ENCODE measurements at regions not wholly inside any gene's neighbourhood (a gene's known extent, or its start where the extent isn't known, plus 50 kb on each side); places are given as distances from the start of the nearest gene placed in this dataset.

GRCh38 chr7:153939177-153939576 is 113.0 kb upstream of the DPP6 start:
- no peak overlapping the region for H3K4me3 ChIP-seq
- intact Hi-C loops (cut with DNase I; ENCODE audit: low total_unique reads) (no loop called here), in situ Hi-C loops (cut with MboI; ENCODE audit: low pct_ligation_motif_present in 1 of 4, low pct_unique_long_range_greater_than_20kb in 1 of 4, low sequenced_read_pairs in 3 of 4) (no loop called here)
- H3K36me3 ChIP-seq = no peaks in the 10 kb centered on the region
- H3K27me3 ChIP-seq = no peaks in the 10 kb centered on the region
- DNase-seq = no peak
- no peaks in the 10 kb centered on the region for H3K4me1 ChIP-seq
- no peaks in the 10 kb centered on the region for H3K9me3 ChIP-seq
- TF ChIP-seq EP300 (IDR thresholded peaks at IDR 0.05; ENCODE audit: low read depth) (no peak), POLR2AphosphoS5 (IDR thresholded peaks at IDR 0.05) (no peak), POLR2A (IDR thresholded peaks at IDR 0.05) (no peak), CTCF (IDR thresholded peaks at IDR 0.05) (no peak)
- WGBS, 2 donors (ENCODE audit: low coverage in 1 of 2) = 52 to 54% methylated on average over 5 of the region's 5 CpGs
- no peak overlapping the region for H3K27ac ChIP-seq

- DNase-seq = no peak
- intact Hi-C loops (cut with DNase I; ENCODE audit: low total_unique reads) = no loop called here
- H3K27me3 ChIP-seq = no peaks in the 10 kb centered on the region
- whole genome bisulfite sequencing, 2 donors (ENCODE audit: low coverage in 1 of 2) = 80 to 83% methylated on average over 2 to 3 of the region's 3 CpGs
- H3K4me1 ChIP-seq = no peaks in the 10 kb centered on the region
- no peak overlapping the region for H3K27ac ChIP-seq
- no peak overlapping the region for H3K4me3 ChIP-seq
- H3K36me3 ChIP-seq = no peaks in the 10 kb centered on the region
- TF ChIP-seq POLR2A (IDR thresholded peaks at IDR 0.05) = no peak
- no peak for TF ChIP-seq POLR2AphosphoS5 (IDR thresholded peaks at IDR 0.05)
- in situ Hi-C loops (cut with MboI; ENCODE audit: low pct_ligation_motif_present in 1 of 4, low pct_unique_long_range_greater_than_20kb in 1 of 4, low sequenced_read_pairs in 3 of 4) = no loop called here
- H3K9me3 ChIP-seq = no peaks in the 10 kb centered on the region
Observed at GRCh38 chr7:153939654-153940053, 112.5 kb upstream of the DPP6 start.

- Histone ChIP-seq H3K4me3 (no peak overlapping the region), H3K27me3 (no peaks in the 10 kb centered on the region), H3K4me1 (no peaks in the 10 kb centered on the region), H3K36me3 (no peaks in the 10 kb centered on the region), H3K9me3 (no peaks in the 10 kb centered on the region), H3K27ac (no peak overlapping the region)
- DNase-seq = no peak
- intact Hi-C loops (cut with DNase I; ENCODE audit: low total_unique reads) (no loop called here), in situ Hi-C loops (cut with MboI; ENCODE audit: low pct_ligation_motif_present in 1 of 4, low pct_unique_long_range_greater_than_20kb in 1 of 4, low sequenced_read_pairs in 3 of 4) (no loop called here)
- WGBS, 2 donors (ENCODE audit: low coverage in 1 of 2) = 66 to 80% methylated on average over 2 to 5 of the region's 5 CpGs
- TF ChIP-seq CTCF (IDR thresholded peaks at IDR 0.05) = no peak
- TF ChIP-seq EP300 (IDR thresholded peaks at IDR 0.05; ENCODE audit: low read depth) = no peak
- no peak for TF ChIP-seq POLR2AphosphoS5 (IDR thresholded peaks at IDR 0.05)
- TF ChIP-seq POLR2A (IDR thresholded peaks at IDR 0.05) = no peak
Observed at GRCh38 chr7:153941061-153941460, 111.1 kb upstream of the DPP6 start.

- Histone ChIP-seq H3K36me3 (no peaks in the 10 kb centered on the region), H3K9me3 (no peaks in the 10 kb centered on the region), H3K27ac (no peak overlapping the region), H3K4me3 (no peak overlapping the region), H3K27me3 (no peaks in the 10 kb centered on the region), H3K4me1 (no peaks in the 10 kb centered on the region)
- in situ Hi-C loops (cut with MboI; ENCODE audit: low pct_ligation_motif_present in 1 of 4, low pct_unique_long_range_greater_than_20kb in 1 of 4, low sequenced_read_pairs in 3 of 4) (no loop called here), intact Hi-C loops (cut with DNase I; ENCODE audit: low total_unique reads) (no loop called here)
- TF ChIP-seq POLR2A (IDR thresholded peaks at IDR 0.05) (no peak), CTCF (IDR thresholded peaks at IDR 0.05) (no peak), POLR2AphosphoS5 (IDR thresholded peaks at IDR 0.05) (no peak), EP300 (IDR thresholded peaks at IDR 0.05; ENCODE audit: low read depth) (no peak)
- 79 to 84% methylated on average over 6 to 7 of the region's 7 CpGs for WGBS, 2 donors (ENCODE audit: low coverage in 1 of 2)
- no peak for DNase-seq
Observed at GRCh38 chr7:153942036-153942435, 110.2 kb upstream of the DPP6 start.

GRCh38 chr7:153943457-153943856 is 108.7 kb upstream of the DPP6 start:
- Histone ChIP-seq H3K36me3 (no peaks in the 10 kb centered on the region), H3K4me1 (no peaks in the 10 kb centered on the region), H3K27me3 (no peaks in the 10 kb centered on the region), H3K4me3 (no peak overlapping the region), H3K9me3 (no peaks in the 10 kb centered on the region), H3K27ac (no peak overlapping the region)
- DNase-seq = no peak
- intact Hi-C loops (cut with DNase I; ENCODE audit: low total_unique reads) = no loop called here
- no peak for TF ChIP-seq CTCF (IDR thresholded peaks at IDR 0.05)
- no peak for TF ChIP-seq POLR2AphosphoS5 (IDR thresholded peaks at IDR 0.05)
- no peak for TF ChIP-seq EP300 (IDR thresholded peaks at IDR 0.05; ENCODE audit: low read depth)
- TF ChIP-seq POLR2A (IDR thresholded peaks at IDR 0.05) = no peak
- in situ Hi-C loops (cut with MboI; ENCODE audit: low pct_ligation_motif_present in 1 of 4, low pct_unique_long_range_greater_than_20kb in 1 of 4, low sequenced_read_pairs in 3 of 4) = no loop called here
- WGBS, 2 donors (ENCODE audit: low coverage in 1 of 2) = 15 to 17% methylated on average over 3 to 4 of the region's 4 CpGs
